ENCODE measurements at regions not wholly inside any gene's neighbourhood (a gene's known extent, or its start where the extent isn't known, plus 50 kb on each side); places are given as distances from the start of the nearest gene placed in this dataset.

GRCh38 chr19:29263305-29264135 is 50.6 kb upstream of the UQCRFS1 start:
- Histone ChIP-seq H3K4me3 (no peak overlapping the region), H3K27ac (no peak overlapping the region)
- DNase-seq (ENCODE audit: low spot score) = peak; percentile 64
- TF ChIP-seq CTCF (IDR thresholded peaks at IDR 0.05) = peak; percentile 15

GRCh38 chr19:29264897-29265296 is 51.9 kb upstream of the UQCRFS1 start:
- no peak for TF ChIP-seq CTCF (IDR thresholded peaks at IDR 0.05)

GRCh38 chr19:29265436-29265835 is 52.5 kb upstream of the UQCRFS1 start:
- DNase-seq (ENCODE audit: low spot score) = peak; percentile 49
- Histone ChIP-seq H3K4me3 (no peak overlapping the region), H3K27ac (no peak overlapping the region)
- no peak for TF ChIP-seq CTCF (IDR thresholded peaks at IDR 0.05)

More at GRCh38 chr19:29264897-29265296, 51.9 kb upstream of the UQCRFS1 start:
- DNase-seq (ENCODE audit: low spot score) = peak; percentile 43
- no peak overlapping the region for H3K27ac ChIP-seq
- H3K4me3 ChIP-seq = no peak overlapping the region

DNA sequence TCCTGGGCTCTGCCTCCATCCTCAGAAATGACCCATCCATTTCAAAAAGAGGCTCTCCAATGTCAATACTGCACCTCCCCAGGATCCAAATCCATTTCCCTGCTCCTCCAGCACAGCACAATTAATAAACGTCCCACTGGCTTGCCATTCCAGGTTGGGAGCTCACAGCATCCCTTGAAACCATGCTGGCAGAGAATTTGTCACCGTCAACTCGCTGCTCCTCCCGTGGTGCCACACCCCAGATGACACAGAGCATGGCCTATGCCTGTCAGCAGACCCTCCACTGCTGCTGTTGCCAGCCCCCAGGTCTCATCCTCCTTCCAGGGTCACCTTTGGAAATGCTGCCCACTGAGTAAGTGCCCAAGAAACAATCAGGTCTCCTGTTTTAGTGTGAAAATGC is 53.0 kb upstream of the UQCRFS1 start:
- Histone ChIP-seq H3K4me3 (no peak overlapping the region), H3K27ac (no peak overlapping the region)
- no peak for TF ChIP-seq CTCF (IDR thresholded peaks at IDR 0.05)
- DNase-seq (ENCODE audit: low spot score) = peak; percentile 38

- Histone ChIP-seq H3K4me3 (no peak overlapping the region), H3K27ac (no peak overlapping the region)
- TF ChIP-seq CTCF (IDR thresholded peaks at IDR 0.05) = no peak
- DNase-seq (ENCODE audit: low spot score) = peak; percentile 47
Measured at GRCh38 chr19:29266603-29267002, 53.7 kb upstream of the UQCRFS1 start.

DNA sequence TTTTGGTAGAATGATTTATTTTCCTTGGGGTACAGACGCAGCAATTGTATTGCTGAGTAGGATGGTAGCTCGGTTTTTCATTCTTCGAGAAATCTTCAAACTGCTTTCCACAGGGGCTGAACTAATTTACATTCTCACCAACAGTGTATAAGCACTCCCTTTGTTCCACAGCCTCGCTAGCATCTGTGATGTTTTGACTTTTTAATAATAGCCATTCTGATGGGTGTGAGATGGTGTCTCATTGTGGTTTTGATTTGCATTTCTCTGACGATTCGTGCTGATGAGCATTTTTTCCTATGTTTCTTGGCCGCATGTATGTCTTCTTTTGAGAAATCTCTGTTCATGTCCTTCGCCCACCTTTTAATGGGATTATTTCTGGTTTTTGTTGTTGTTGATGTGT is 54.8 kb upstream of the UQCRFS1 start:
- no peak for TF ChIP-seq CTCF (IDR thresholded peaks at IDR 0.05)
- DNase-seq (ENCODE audit: low spot score) = no peak
- H3K27ac ChIP-seq = no peak overlapping the region
- H3K4me3 ChIP-seq = no peak overlapping the region

GRCh38 chr19:29268103-29268502 is 55.2 kb upstream of the UQCRFS1 start:
- no peak for TF ChIP-seq CTCF (IDR thresholded peaks at IDR 0.05)
- Histone ChIP-seq H3K27ac (no peak overlapping the region), H3K4me3 (no peak overlapping the region)
- peak; percentile 57 for DNase-seq (ENCODE audit: low spot score)
